Central memory CD4-positive, alpha-beta T cell (primary cell): ENCODE measurements at regions not wholly inside any gene's neighbourhood (a gene's known extent, or its start where the extent isn't known, plus 50 kb on each side); places are given as distances from the start of the nearest gene placed in this dataset.
"Not testable (repeated sequence)": the region's sequence is repeated elsewhere in the genome, so short reads cannot be mapped to it uniquely, and the experiment has no call there.

Source experiments
- DNase-seq: peaks from one replicate; pipeline ENCODE4 v3.0.0; 2022

DNA sequence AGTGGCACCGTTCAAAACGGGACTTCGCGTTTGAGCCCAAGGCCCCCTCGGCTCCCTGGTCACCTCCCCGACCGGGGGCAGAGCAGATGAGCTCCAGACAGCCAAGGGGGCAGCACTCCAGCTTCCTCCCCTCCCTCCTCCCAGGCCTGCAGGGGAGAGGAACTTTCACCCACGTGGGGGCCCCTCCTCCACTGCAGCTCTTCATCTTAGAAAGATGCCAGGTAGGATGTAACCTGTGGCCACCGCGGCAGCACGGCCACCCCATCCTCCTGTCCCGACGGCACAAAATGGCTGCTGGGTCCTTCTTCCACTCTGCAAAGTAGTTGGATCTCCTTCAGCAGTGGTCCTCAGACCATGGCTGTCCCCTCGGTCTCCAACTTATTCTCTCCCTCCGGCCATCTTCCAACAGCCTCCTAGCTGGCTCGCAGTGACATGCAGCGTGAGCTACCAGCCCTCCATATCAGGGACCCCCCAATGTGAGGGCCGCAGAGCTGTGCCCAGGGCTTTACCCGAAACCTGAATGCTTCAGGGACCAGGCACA is 94.5 kb upstream of the ID2 start:
- DNase-seq = no peak

DNA sequence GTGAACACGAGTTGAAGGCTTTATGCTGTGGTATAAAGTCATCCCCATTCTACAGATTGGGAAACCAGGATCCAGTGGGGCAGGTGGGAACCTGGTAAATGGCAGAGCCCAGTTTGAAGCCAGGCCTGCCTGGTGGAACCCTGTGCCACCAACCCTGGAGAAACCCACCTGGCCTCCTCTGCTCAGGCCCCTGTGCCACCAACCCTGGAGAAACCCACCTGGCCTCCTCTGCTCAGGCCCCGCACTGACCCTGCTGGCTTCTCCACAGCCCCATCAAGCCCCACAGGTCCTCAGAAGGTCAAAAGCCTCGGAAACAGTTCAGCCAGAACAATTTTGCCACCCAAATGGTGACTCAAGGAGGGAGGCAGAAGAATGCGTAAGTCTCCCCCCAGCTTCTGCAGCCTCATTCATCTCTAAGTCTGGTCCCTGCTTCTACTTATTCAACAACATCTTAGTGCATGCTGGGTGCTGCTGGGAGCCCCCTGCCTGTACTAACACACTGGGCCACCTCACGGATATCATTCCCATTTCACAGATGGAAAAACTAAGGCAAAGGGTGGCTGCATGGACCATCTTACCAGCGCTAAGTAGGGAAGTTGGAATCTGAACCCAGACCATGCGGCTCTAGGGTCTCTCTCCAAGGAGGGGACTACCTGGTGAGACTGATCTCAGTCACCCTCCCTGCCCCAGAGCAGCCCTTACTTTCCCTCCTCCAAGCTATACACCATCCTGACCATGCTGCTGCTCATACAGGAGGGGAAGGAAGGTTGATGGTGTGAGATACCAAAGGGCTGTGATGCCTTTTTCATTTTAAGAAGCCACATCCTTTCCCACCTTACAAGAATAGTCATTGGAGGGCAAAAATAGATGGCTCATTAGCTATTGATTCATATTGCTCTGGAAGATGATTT is 93.7 kb upstream of the ID2 start:
- peak; percentile 16 for DNase-seq

DNA sequence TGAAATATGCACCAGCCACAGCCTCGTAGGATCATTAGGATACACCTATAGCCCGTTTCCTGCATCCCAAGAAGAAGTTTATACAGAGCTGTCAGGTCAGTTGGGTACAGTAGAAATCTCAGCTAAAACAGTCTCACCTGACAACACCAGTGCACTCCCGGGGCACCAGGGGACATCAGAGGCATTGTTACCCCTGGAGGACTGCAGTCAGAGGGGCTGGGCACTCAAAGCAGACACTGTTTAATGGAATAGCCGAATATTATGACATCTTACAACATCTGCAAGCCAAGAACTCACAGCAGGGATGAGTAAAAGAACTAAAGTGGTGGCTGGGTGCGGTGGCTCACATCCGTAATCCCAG is 93.0 kb upstream of the ID2 start:
- no peak for DNase-seq

DNA sequence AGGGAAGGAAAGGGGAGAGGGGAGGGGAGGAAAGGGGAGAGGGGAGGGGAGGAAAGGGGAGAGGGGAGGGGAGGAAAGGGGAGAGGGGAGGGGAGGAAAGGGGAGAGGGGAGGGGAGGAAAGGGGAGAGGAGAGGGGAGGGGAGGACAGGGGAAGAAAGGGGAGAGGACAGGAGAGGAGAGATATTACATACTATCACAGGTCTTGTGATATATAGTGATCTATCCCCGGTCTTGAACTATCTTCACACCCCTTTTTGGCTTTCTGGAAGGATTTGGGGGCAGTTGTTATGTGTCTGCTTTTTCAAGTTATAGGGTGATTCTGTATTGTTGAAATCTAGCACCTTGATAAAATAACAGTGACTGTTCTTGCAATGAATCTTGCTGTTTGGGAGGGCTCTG is 92.1 kb upstream of the ID2 start:
- DNase-seq = no peak

DNA sequence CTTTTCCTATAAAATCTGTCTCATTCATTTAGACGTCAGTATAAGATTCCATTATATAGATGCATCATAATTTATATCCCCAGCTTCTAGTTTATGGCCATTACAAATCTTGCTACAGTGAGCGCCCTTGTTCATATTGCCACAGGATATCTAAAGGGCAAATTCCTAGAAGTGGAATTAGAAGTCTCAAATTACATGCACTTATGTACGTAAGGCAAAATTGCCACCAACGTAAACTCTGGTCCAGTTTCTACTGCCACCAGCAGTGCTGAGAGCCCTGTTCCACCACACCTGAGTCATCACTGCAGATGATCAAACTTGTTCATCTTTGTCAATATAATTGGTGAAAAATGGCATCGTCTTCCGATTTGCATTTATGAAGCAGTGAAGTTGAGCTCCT is 90.9 kb upstream of the ID2 start:
- DNase-seq = no peak

DNA sequence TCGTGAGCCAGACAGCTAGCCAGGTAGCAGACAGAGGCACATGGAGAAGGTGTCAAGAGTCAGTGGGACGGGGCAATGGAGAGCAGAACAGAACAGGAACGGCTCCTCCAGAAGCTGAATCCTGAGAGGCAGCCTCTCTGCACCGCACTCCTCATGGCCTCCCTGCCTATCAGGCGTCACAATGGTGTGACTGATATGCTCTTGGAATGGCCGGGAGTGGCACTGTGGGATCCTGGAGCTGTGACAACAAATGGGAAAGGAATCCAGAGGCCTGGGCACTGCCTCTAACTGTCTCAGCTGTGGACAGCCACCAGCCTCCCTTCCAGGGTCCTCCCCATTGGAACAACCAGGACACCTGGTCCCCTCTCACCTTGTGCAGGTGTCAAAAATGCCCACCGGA is 89.1 kb upstream of the ID2 start:
- DNase-seq = no peak

DNA sequence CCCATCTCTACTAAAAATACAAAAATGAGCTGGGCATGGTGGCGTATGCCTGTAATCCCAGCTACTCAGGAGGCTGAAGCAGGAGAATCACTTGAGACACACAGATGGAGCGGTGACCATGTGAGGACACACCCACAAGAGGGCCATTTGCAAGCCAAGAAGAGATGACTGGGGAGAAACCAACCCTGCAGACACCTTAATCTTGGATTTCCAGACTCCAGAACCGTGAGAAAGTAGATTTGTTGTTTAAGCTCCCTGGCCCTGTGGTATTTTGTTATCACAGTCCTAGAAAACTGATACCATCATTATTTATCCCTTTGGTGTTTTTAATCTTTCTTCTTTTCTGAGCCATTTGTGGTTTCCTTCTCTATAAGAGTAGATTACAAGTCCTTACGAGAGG is 88.6 kb upstream of the ID2 start:
- no peak for DNase-seq

DNA sequence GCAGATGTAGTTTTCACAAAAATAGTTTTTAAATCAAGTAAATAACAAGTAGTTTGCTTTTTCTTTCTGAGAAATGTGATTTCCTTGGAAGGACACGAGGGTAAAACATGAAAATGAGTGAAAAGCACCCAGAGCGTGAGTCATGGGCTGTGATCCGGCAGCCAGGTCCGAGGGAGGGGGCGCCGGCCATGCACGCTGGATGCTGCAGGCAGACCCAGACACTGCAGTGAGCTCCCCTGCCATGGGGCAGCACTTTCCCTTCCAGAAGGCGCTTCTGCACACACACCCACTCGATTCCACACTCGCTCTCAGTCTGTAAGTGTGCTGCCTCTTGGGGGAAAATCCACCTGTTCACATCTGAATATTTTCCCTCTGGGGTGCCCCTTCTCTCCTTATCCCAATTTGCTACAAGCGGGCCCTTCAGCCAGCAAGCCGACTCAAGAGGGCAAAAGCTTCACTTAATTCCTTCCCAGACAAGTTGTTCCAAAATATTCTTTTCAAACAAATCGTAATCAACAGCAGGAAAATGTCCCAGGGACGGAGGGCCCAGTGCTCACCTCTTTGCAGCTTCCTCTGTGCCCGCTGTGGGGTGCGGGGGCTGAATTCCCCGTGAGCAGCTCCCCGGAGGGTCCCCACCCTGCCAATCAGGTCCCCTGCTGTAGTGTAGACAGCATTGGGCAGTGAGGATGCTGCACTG is 87.0 kb upstream of the ID2 start:
- no peak for DNase-seq

DNA sequence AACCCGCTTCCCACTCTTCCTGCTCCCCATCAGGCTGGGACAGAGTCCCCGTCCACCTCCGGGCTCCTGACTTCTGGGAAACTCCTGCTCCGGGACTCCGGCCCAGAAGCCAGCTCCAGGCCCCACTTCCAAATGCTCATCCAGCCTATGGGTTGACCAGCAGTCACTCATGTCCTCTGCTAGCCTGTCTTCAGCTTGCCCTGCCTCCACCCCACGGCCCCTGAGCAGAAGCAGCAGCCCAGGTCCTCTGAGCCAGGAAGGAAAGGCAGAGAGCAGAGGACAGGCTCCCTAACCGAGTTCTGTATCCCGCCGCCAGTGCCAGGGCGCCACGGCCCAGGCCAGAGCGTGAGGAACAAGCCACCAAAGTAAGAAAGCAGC is 86.4 kb upstream of the ID2 start:
- DNase-seq = no peak

DNA sequence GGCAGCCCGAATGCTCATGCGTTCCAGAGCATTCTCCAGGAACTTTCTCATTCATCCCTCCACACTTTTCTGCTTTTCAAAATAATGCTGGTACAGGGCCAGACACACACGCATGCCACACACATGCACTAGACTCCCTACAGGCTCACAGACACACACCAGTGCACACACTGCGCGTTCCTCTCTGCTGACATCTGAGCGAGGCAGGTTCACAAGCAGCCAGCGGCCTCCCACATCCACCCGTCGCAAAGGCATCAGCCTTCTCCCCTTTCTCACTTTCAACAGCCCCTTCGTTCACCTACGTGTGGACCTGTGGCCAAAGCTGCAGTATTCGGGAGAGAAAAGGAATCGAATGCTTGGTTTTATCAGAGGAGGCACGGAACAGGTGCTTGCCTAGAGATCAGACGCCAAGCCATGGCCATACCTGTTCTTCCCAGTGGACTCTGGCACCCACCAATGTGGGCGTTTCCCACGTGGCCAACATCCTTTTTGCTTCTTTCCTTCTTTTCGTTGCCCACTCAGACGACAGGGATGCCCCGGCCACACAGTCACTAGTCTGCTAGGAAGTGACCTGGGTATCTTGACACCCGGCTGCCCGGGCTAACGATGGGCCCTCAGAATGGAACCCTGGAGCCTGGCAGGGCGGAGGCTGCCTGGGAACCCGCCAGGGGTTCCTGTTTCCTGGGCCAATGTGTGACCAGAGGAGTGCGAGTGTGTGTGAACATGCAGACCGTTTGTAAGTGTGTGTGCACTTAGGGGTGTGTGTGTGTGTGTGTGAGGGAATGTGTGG is 85.8 kb upstream of the ID2 start:
- no peak for DNase-seq

DNA sequence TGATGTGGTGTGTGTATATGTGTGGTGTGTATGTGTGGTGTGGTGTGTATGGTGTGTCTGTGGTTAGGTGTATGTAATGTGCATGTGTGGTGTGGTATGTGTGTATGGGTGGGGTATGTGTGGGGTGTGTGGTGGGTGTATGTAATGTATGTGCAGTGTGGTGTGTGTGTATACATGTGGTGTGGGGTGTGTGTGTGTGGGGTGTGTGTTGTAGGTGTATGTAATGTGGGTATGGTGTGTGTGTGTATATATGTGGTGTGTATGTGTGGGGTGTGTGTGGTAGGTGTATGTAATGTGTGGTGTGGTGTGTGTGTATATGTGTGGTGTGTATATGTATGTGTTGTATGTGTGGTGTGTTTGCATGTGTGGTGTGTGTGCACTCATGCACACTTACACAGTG is 84.8 kb upstream of the ID2 start:
- DNase-seq = no peak

DNA sequence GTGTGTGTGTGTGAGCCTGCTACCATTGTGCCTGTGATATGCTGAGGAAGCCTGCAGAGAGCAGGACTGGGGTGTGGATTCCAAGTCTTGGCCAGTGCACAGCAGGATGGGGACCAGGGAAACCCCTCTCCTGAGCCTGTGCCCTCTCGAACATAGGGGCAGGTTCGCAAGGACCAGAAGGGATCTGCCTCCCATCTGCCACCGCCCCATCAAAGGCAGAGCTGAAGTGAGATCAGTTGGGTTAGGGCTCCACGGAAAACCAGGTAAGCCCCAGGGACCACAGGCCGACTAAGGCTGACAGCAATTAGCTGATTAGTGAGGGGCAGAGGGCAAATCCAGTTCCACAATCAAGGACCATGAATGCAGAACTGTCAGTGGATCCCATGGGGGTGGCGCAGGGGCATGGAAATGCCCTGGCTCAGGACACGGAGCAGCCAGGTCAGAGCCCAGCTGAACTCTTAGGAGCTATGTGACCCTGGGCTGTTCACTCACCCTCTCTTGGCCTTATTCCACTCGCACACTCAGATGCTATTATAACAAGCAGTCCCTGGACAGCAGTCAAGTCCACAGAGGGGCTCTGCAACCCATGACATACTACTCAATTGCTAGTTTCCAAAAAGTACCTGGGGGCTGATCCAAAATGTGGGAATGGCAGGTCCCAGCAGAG is 84.2 kb upstream of the ID2 start:
- no peak for DNase-seq

DNA sequence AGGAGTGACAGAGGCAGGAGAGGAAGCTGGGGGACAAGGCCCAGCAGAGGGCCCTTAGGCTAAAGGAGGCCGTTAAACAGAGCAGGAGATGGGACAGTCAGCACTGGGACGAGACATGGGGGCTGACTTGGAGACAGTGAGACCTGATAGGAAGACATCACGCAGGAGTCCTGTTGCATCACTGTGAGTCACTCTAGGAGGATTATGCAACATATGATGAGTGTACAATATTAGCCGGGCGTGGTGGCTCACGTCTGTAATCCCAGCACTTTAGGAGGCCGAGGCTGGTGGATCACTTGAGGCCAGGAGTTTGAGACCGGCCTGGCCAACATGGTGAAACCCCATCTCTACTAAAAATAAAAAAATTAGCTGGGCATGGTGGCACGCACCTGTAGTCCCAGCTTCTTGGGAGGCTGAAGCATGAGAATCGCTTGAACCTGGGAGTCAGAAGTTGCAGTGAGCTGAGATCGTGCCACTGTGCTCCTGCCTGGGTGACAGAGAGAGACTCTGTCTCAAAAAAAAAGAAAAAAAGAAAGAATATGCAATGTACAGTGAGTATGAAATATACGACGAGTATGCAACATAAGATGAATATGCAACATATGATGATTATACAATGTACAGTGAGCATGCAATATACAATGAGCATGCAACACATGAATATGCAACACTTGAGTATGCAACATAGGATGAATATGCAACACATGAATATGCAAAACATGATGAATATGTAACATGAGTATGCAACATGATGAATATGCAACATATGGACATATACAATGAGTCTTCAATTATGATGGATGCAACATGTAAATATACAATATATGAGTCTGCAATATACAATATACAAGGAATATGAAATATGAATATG is 83.3 kb upstream of the ID2 start:
- DNase-seq = no peak

DNA sequence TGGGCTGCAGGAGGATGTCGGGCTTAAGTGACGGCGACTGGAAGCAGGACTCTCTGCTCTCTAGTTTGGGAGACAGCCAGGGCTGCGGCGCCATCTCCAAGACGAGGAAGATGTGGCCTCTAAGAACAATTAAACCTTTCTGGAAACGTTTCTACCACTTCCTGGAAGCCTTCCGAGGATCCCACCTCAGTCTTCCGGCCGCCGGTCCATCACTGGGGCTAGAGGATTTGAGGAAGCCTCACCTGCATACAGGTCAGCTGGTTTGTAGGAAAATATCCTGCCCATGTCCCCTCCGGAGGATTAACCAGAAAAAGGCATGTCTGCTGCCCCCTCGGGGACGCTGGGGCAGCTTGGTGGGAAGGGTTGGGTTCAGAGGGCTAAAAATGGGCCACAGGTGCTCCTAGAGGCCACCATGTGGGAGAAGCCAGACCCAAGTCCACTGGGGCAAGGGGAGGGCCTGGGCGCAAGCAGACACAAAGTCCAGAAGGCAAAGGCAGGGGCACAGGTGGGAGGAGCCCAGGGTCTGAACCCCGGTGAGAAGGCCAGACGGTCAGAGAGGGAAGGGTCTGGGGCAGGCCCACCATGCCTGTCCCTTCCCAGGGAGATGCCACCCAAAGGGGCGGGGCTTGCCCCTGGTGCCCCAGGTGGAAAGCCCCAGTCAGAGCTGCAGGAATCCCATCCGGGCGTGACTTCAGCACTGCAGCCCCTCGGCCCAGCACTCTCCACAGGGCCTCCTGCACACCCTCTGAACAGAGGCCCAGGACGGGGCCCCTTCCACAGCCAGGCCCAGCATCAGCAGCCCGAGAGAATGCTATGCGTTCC is 82.2 kb upstream of the ID2 start:
- no peak for DNase-seq

DNA sequence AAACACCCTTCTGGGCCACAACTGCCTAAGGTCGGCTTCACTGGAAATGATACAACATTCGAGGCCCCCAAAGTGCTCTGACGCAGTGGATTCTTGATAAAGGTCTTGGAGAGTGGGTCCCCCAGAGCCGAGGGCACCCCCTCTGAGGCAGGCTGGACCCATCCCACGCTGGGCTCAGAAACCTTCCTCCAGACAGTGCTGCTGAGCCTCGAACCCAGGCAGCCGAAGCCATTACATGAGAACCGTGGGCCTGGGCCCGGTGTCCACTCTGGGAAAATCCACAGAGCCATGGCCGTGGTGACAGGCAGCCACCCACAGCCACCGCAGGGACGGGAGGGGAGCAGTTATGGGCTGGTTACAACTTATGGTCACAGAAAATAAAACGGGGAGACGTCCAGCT is 81.4 kb upstream of the ID2 start:
- DNase-seq = no peak

DNA sequence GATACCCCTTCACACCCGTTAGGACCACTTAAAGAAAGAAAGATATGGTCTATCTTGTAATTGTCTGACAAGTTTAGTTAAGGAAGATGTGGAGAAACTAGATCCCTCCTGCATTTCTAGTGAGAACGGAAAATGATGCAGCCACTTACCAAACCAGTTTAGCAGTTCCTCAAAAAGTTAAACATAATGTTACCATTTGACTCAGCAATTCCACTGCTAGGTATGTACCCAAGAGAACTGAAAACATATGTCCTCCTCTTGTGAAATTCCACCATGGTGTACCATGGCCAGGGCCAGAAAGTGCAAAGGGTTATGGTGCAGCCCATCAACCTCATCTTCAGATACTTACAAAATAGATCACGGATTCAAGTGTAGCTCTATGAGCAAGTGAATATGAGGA is 79.0 kb upstream of the ID2 start:
- DNase-seq = no peak

DNA sequence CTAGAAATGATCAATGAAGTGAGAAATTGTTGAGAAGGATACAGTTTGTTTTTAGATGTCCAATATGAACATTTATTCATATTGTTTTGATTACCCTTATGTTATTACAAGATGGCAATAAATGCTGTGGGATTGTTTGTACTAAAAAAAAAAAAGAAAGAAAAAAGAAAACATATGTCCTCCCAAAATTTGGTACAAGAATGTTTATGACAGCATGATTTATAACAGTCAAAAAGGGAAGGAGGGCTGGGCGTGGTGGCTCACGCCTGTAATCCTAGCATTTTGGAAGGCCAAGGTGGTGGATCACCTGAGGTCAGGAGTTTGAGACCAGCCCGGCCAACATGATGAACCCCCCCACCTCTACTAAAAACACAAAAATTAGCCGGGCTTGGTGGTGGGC is 78.5 kb upstream of the ID2 start:
- DNase-seq = not testable (repeated sequence)

DNA sequence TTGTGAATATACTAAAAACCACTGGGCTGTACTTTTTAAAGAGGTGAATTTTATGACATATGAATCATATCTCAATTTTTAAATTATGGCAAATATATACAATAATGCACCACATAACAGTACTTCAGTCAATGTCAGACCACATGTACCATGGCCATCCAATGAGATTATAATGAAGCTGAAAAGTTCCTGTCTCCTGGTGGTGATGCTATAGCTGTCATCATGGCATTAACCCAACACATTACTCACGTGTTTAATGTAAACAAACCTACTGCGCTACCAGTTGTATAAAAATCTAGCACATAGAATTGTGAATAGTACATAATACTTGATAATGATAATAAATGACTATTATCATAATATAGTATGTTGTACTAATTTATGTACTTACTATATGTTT is 77.6 kb upstream of the ID2 start:
- no peak for DNase-seq

DNA sequence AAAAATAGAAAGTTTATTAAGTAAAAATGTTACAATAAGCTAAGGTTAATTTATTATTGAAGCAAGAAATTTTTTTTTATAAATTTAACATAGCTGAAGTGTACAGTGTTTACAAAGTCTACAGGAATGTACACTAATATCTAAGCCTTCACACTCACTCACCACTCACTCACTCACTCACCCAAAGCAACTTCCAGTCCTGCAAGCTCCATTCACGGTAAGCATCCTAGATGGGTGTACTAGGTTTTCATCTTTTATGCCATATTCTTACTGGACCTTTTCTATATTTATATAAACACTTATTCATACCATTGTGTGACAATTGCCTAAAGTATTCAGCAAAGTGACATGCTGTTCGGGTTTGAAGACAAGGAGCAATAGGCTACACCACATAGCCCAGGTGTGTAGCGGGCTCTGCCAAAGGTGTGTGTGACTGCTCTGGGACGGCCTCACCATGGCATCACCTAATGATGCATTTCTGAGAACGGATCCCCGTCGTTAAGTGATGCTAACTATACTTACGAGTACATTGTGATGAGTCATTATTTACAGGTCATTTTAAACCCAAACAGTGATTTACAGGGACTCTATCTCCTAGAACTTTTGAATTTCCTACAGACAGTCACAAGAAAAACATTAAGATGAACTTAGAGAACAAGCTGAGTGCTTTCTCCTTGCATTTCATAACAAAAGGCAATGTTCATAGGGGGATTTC is 76.3 kb upstream of the ID2 start:
- no peak for DNase-seq

DNA sequence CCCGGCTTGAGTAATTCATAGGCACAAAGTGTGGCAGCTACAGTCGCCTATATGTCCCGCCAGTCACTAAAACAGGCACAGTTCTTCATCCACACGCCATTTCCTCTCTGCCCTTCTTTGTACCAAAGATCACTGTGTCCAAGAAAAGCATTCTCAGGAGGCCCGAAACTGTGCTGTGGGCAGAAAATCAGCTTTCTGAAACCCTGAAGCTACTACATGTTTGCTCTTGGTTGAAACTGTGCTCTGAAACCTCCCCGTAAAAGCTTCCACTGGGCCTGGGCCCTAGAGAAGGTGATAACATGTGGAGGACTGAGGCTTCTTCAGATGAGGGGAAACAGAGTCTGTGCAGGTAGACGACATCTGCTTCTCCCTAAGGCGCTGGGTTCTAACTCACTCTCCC is 75.6 kb upstream of the ID2 start:
- no peak for DNase-seq
